22Rv1 (cell line): ENCODE measurements at regions not wholly inside any gene's neighbourhood (a gene's known extent, or its start where the extent isn't known, plus 50 kb on each side); places are given as distances from the start of the nearest gene placed in this dataset.

Source experiments
- CTCF ChIP-seq: fragments of 450-650 bp; IDR thresholded peaks from 2 replicates; pipeline ENCODE4 v1.5.1; 2017; ENCODE audit warnings: mild to moderate bottlenecking
- ZFX ChIP-seq: fragments of 450-650 bp; IDR thresholded peaks from 2 replicates; pipeline ENCODE4 v1.6.1; 2017; ENCODE audit warnings: antibody characterized with exemption, borderline replicate concordance

DNA sequence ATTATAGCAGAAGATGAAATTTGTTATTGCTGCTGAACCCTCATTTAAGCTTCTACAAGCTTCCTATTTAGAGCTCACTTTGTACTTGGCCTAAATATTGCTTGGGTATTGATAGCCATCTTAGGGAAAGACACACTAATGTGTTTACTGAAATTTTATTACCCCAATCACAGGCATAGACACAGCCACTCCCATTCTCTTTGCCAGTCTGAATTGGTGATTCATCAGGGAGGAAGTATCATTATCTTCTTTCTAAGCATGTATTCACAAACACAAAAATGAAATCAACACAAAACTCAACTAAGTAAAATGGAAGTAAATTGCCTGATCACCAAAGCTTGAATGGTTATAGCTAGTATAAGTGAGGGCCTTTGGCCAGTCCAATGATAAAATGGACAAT, 666.3 kb downstream of the TSN start:
- no peak for TF ChIP-seq CTCF
- TF ChIP-seq ZFX, result no peak
